HG03521 (cell line): ENCODE measurements at regions not wholly inside any gene's neighbourhood (a gene's known extent, or its start where the extent isn't known, plus 50 kb on each side); places are given as distances from the start of the nearest gene placed in this dataset.

Experiments used
- ATAC-seq: cut with Tn5 transposase; IDR thresholded peaks from one replicate; pipeline ENCODE4 v1.9.1; 2021; ENCODE audit warnings: mild to moderate bottlenecking, moderate library complexity; ENCODE audit not compliant: unreplicated experiment

GRCh38 chr2:120669121-120669952 lies 66.3 kb upstream of the GLI2 start:
- no peak for ATAC-seq

GRCh38 chr2:120669971-120670370 lies 65.7 kb upstream of the GLI2 start:
- no peak for ATAC-seq

DNA sequence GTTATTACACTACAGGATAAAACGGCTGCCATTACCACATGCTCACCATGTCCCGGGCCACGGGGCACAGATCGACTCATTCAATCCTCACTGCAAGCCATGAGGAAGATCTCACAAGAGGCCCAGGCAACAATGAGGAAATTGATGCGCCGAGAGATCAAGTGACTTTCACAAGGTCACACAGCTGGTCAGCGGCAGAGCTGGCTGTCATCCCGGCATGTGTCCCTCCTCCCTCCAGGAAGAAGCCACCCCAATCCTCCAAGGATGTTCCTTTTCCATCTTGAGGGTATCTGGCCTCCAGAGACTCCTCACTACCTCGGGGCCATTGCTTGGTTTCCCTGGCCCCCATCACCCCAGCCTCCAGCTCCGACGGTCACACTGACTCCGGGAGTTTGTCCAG lies 65.3 kb upstream of the GLI2 start:
- ATAC-seq: no peak

DNA sequence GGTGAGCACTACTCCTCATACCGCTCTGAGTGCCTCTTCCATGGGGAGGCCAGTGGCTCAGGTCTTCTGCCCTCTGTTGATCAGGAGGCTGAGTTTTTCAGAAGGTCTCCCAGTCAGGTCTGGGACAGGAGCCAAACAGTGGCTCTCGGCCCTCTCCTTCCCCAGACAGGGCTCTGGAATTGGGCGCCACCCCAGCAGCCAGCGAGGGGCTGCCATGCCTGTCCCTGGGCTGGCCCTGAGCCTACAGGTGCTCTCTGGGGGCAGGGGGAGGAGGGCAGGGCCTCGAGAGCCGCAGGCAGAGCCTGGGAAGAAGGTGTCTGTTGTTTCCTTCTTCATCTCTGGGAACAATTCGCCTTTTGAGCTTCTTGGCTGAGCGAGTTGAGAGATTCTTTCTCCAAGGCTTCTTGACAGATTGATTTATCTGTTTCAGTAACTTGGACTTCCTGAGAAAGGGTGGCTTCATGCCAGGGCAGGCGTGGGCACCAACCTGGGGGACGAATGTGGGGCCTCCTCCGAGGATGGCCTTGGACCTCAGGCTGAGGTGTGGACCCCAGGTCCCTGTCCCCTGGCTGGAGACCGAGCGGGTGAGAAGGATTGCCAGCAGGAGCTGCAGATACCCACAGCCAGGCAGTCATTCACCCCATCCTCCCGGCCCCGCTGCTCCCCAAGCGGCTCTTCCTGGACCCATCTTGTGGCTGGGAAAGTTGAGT lies 64.7 kb upstream of the GLI2 start:
- ATAC-seq: no peak

DNA sequence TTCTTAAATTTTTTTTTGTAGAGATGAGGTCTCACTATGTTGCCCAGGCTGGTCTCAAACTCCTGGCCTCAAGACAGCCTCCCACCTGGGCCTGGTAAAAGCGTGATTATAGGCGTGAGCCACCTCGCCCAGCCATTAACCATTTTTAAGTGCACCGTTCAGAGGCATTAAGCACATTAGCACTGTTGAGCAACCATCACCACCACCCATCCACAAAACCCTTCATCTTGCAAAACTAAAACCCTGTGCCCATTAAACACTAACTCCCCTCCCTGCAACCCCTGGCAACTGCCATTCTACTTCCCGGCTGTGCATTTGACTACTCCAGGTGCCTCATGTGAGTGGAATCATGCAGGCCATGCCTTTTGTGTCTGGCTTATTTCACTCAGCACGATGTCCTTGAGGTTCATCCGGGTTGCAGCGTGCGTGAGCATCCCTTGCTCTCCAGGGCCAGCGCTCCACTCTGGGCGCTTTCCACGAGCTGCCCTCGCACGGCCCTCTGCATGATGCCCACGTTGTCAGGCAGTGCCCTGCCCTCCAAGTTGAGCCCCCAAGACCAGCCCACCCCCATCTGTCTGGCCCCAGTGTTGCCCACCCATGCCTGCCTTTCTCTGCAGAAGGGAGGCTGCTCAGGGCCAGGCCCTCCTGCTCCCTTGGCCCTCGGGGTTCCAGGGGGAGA lies 63.0 kb upstream of the GLI2 start:
- no peak for ATAC-seq

GRCh38 chr2:120673205-120673550 lies 62.5 kb upstream of the GLI2 start:
- no peak for ATAC-seq

DNA sequence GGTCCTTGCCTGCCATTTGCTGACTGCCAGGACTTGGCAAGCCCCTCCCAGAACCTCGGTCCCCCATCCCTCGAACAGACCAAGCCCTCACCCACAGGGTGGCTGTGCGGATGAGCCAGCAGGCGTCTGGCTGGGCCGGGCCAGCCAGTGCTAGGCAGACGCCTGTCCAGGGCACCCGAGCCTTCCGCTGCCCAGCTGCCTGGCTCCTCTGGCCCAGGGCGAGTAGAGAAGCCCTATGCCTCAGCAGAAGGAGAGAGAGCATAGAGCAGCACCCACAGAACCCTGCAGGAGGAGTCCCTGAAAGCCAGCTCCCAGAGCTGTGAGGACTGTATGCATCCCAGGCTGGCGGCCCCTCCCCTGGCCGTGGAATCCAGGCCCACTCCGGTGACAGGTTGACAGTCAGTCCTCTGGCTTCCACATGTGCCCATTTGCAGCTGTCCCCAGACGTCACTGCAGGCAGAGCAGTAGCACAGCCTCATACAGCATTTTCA lies 62.1 kb upstream of the GLI2 start:
- no peak for ATAC-seq

GRCh38 chr2:120674246-120675170 lies 61.2 kb upstream of the GLI2 start:
- no peak for ATAC-seq

DNA sequence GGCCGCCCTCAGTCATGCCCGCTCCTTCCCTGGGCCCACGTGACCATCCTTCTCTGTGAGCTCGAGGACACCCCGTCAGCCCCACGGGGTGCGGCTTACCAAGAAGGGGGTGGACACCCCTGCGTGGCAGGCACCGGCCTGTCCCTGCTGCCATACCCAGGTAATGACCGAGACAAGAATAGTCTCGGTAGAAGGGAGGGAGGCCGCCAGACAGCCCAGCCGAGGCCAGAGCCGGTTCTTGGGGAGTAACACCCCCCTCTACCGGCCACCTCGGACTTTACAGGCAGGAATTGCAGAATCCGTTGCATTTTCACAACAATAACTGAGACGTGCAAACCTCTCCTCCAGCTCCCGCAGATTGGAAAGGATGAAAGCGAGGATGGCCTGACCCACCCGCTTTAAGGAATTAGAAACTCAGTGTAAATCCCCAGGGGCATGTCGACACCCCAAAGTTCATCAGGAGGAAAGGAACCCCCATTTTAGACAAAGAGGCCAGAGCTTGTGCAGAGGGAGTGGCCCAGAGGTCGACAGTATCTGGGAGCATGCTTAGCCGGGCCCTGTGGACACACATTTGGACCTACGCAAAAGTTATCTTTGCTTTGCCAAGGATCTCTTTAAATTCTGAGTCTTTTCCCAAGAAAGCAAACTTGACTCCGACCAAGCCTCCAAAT lies 60.1 kb upstream of the GLI2 start:
- peak; percentile 57 for ATAC-seq

DNA sequence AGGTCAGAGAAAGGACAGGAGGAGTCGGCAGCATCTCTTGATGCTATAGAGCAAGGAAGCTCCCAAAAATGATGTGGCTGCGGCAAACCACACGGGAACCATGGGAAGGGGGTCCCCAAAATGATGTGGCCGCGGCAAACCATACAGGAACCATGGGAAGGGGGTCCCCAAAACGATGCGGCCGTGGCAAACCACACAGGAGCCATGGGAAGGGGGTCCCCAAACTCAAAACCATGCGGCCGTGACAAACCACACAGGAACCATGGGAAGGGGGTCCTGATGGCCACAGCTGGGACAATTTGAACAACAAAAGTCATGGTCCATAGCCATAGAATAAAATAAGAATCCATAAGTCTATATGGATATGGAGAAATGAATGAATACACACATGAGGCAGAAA lies 58.4 kb upstream of the GLI2 start:
- ATAC-seq: no peak

GRCh38 chr2:120677696-120678247 lies 57.9 kb upstream of the GLI2 start:
- no peak for ATAC-seq

GRCh38 chr2:120678251-120678650 lies 57.4 kb upstream of the GLI2 start:
- ATAC-seq: no peak

DNA sequence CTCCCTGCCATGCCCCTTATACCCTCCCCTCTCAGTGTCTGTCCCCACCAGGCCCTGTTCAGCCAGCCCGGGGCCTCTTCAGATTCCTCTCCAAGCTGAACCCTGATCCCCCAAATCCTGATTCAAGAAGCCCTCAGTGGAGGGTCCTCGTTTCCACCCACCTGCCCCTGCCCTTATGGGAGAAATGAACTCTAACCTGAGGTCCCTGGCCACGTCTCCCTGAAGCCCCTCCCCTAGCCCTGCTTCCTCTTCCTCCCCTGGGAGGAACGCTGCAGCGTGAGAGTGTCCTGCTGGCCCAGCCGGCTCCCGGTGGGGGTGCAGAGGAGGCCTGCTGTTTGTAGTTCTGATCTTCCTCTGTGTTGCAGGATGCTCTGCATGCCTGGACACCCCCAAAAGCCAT lies 56.7 kb upstream of the GLI2 start:
- no peak for ATAC-seq

GRCh38 chr2:120679526-120679925 lies 56.1 kb upstream of the GLI2 start:
- ATAC-seq: no peak

GRCh38 chr2:120680136-120680761 lies 55.4 kb upstream of the GLI2 start:
- no peak for ATAC-seq

DNA sequence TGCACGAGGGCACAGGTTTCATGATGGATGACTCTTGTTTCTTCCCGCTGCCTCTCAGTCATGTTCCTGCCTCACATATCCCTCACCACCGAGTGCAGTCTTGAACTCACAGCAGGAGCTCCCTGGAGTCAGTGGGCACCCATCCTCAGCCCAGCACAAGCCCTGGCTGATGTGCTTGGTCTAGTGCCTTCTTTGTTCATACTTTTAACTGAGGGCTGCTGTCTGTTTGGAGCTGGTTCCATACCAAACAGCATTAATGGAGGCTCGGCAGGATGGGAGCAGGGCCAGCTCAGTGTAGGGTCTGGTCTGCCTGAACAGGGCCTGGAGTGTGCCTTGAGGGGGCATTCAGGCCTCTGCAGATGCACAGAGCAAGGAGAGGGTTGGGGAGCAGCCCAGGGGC lies 54.5 kb upstream of the GLI2 start:
- ATAC-seq: no peak

DNA sequence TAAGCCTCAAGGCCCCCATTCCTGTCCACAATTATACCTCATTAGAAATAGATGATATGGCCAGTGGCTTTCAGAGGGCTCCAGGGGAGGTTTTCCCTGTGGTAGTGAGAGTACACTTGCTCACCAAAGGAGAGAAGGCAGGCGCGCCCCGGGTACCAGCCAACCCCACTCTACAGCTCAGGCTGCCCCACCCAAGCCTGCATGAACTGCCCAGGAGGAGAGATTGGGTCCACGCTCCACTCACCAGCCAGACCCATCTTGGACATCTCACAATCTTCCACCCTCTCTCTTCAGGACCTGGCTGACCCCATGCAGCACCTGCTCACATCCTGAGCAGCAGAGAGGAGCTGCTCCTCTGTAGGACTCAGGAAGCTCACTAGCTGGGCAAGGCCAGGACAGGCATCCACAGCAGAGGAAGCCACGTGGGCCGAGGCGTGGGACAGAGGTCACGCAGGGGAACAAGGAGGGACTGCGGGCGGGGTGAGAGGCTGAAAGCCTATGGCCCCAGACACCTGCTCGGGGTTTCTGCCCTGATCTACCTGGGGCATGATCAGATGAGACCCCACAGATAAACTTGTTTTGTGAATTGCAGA lies 53.9 kb upstream of the GLI2 start:
- ATAC-seq: no peak

DNA sequence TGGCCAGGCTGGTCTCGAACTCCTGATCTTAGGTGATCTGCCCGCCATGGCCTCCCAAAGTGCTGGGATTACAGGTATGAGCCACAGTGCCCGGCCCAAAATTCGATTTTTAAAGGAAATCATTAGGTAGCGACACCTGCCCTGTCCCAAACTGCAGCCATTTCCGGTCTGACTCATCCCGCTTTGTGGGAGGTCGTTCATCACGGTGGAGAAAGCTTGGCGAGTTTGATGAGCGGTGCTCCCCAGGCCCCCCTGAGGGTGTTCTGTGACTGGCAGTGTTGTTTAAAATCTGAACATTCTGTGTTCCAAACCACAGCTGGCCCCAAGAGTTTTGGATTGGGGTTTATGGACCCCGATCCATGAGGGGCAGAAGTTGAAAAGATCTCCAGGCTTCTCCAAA lies 53.0 kb upstream of the GLI2 start:
- ATAC-seq: no peak

DNA sequence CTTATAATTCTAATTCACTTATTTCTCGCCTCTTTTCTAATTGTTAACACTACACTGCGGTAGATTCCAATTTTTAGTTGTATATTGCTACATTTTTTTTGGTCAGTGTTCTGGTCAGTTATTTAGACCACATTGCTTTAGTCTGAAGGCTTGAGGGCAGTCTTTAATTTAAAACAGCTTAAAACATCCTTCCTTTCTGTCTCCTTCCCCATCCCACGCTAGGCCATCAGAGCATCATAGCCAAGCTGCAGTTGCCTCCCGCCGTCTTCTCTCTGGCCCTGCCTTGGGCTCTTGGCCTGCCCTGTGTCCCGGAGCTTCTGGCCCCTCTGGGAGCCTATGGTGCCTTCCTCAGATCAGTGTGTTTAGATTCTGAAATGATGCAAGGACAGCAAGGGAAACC lies 52.6 kb upstream of the GLI2 start:
- no peak for ATAC-seq
